Endothelial cell of umbilical vein (primary cell): ENCODE measurements at regions not wholly inside any gene's neighbourhood (a gene's known extent, or its start where the extent isn't known, plus 50 kb on each side); places are given as distances from the start of the nearest gene placed in this dataset.

Experiments used
- BruUV-seq: library from RNA; stranded (reverse); fragments of 400-500 nt; replicated peaks from 2 replicates; lab custom pipeline; 2021; lab: Mats Ljungman, UMichigan
- CTCF ChIA-PET: fragments of 300-600, 350-600 bp; sonication (Branson Sonifier 250); formaldehyde crosslinking; loops from one replicate; lab custom pipeline; 2021; ENCODE audit warnings: antibody characterized with exemption, inconsistent platforms; lab: Charles Lee
- POLR2A ChIA-PET: fragments of 300-600, 350-600 bp; sonication (Branson Sonifier 250); formaldehyde crosslinking; loops from one replicate; lab custom pipeline; 2021; ENCODE audit warnings: antibody characterized with exemption, inconsistent platforms; lab: Charles Lee
- DNase-seq: peaks from one replicate; pipeline ENCODE4 v3.0.0-alpha.2; 2011; ENCODE audit warnings: low read depth, low spot score
- FAIRE-seq: peaks from 2 replicates; lab custom pipeline; 2011; peaks lifted over from hg19 to GRCh38; lab: Jason Lieb, UNC
- H2AFZ ChIP-seq: 2 replicates; pipeline ENCODE4 v1.6.0; 2012; ENCODE audit warnings: low read depth, low read length, control low read depth, inconsistent platforms
- H3K27ac ChIP-seq: 2 replicates; pipeline ENCODE4 v1.5.1; 2011; ENCODE audit warnings: low read depth, mild to moderate bottlenecking, control low read depth, low read length, moderate library complexity; ENCODE audit not compliant: insufficient read depth
- H3K27me3 ChIP-seq, 2 experiments: 2 replicates each; pipeline versions ENCODE4 v1.6.0 to v1.6.1; 2011; ENCODE audit warnings: low read length in 2 of 2, mixed read lengths in 1 of 2; ENCODE audit not compliant: control insufficient read depth in 2 of 2, insufficient read depth in 2 of 2
- H3K36me3 ChIP-seq, 2 experiments: 2 replicates in 1 of 2; 3 replicates in 1 of 2; pipeline ENCODE4 v1.5.1; 2011; ENCODE audit warnings: low read length in 2 of 2, mild to moderate bottlenecking in 1 of 2, moderate library complexity in 1 of 2; ENCODE audit not compliant: control insufficient read depth in 2 of 2, insufficient read depth in 2 of 2; ENCODE audit errors: extremely low read depth in 1 of 2
- H3K4me1 ChIP-seq: 3 replicates; pipeline ENCODE4 v1.5.1; 2011; ENCODE audit warnings: mild to moderate bottlenecking, low read length; ENCODE audit not compliant: control insufficient read depth, insufficient read depth; ENCODE audit errors: extremely low read depth
- H3K4me2 ChIP-seq: 2 replicates; pipeline ENCODE4 v1.6.1; 2011; ENCODE audit warnings: low read length, control low read depth, mixed read lengths; ENCODE audit not compliant: insufficient read depth
- H3K4me3 ChIP-seq, 3 experiments: fragments of 200-600 bp in 1 of 3; sonication (generic), shearing (Covaris generic) in 1 of 3; replicated peaks in 1 of 3; 2 replicates each; pipeline ENCODE4 v1.5.1; 2011 to 2016; ENCODE audit warnings: control low read depth in 3 of 3, low read length in 3 of 3, mild to moderate bottlenecking in 2 of 3, inconsistent platforms in 1 of 3, low read depth in 1 of 3, moderate library complexity in 1 of 3; ENCODE audit not compliant: insufficient read depth in 1 of 3
- H3K79me2 ChIP-seq: 2 replicates; pipeline ENCODE4 v1.6.0; 2012; ENCODE audit warnings: low read length, inconsistent platforms; ENCODE audit not compliant: control insufficient read depth, insufficient read depth
- H3K9ac ChIP-seq: replicated peaks from 2 replicates; pipeline ENCODE3; 2011; ENCODE audit warnings: low read length, control low read depth; ENCODE audit not compliant: insufficient read depth; ENCODE audit errors: extremely low read depth
- H3K9me1 ChIP-seq: replicated peaks from 3 replicates; pipeline ENCODE4 v1.6.0; 2011; ENCODE audit warnings: mild to moderate bottlenecking, low read length; ENCODE audit not compliant: control insufficient read depth, insufficient read depth; ENCODE audit errors: extremely low read depth
- H3K9me3 ChIP-seq: replicated peaks from 2 replicates; pipeline ENCODE4 v1.5.1; 2012; ENCODE audit warnings: low read length, inconsistent platforms; ENCODE audit not compliant: control insufficient read depth, insufficient read depth
- H4K20me1 ChIP-seq: replicated peaks from 2 replicates; pipeline ENCODE3; 2011; ENCODE audit warnings: mild to moderate bottlenecking, low read length; ENCODE audit not compliant: control insufficient read depth, insufficient read depth; ENCODE audit errors: extremely low read depth
- FOS ChIP-seq: IDR thresholded peaks from 2 replicates; pipeline ENCODE4 v1.6.1; 2011; ENCODE audit warnings: mild to moderate bottlenecking, low read length, moderate library complexity, borderline replicate concordance; ENCODE audit not compliant: insufficient read depth
- GATA2 ChIP-seq: IDR thresholded peaks from 2 replicates; pipeline ENCODE4 v1.7.0; 2011; ENCODE audit warnings: low read depth, mild to moderate bottlenecking, moderate library complexity, mixed read lengths, low read length; ENCODE audit not compliant: insufficient read length, insufficient read depth
- MAX ChIP-seq: IDR thresholded peaks from 2 replicates; pipeline ENCODE4 v1.6.1; 2011; ENCODE audit not compliant: insufficient read depth, insufficient read length
- MYC ChIP-seq: IDR thresholded peaks from one replicate; pipeline ENCODE4 v1.6.1; 2011; ENCODE audit warnings: mild to moderate bottlenecking, low read depth, low read length
- dilution Hi-C: fragments of 300-500 bp; cut with MboI; formaldehyde crosslinking; loops from one replicate; pipeline ENCODE4 v1.15.0; 2019; ENCODE audit warnings: low sequenced_read_pairs; ENCODE audit not compliant: extremely low pct_ligation_motif_present
- intact Hi-C: fragments of 100-400 bp; cut with micrococcal nuclease; formaldehyde crosslinking; loops from one replicate; pipeline ENCODE4 v1.10.0; 2022
- TF ChIP-seq, protein P1 (sequence below), 2 donors: IDR thresholded peaks; 1 replicate in 1 of 2; 2 replicates in 1 of 2; pipeline ENCODE4 v1.5.1; 2011; ENCODE audit warnings: low read length in 2 of 2, mild to moderate bottlenecking in 2 of 2, moderate library complexity in 2 of 2, control low read depth in 1 of 2, inconsistent platforms in 1 of 2, low read depth in 1 of 2; ENCODE audit not compliant: insufficient read depth in 1 of 2; ENCODE audit errors: extremely low read depth in 1 of 2

DNA sequence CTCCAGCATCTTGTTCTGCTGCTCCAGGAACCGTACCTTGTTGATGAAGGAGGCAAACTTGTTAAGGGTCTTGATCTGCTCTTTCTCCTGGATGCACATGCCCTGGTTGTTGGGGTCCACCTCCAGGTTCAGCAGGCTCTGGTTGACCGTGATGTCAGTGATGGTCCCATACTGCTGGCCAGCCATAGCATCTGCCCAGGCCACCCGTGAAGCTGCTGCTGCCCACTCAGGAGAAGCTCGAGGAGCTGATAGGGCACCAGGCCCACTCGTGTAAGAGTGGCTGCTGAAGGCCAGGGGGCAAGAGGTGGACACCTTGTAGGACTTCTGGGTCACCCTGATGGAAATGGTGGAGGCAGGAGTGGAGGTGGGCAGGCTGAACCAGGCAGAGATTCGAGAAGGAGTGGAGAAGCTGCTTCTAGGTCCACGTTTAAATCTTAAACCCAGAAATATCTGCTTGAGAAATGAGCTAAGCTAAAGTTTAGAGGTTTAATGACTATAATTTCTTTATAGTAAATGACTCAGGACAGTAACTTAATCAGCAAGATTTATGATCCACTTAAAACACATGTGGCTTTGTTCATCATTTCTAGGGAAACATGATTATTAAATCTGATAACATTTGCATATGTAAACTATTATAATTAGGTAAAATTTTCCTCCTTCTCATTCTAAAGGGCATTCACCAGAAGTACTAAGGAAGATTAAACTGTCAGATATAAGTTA, 358.7 kb upstream of the SETBP1 start:
- Histone ChIP-seq H3K4me3 (no peak overlapping the region), H4K20me1 (no peaks in the 10 kb centered on the region), H3K4me1 (no peaks in the 10 kb centered on the region), H3K79me2 (no peaks in the 10 kb centered on the region), H3K36me3 (no peaks in the 10 kb centered on the region), H3K9ac (no peak overlapping the region), H3K27me3 (no peaks in the 10 kb centered on the region), H3K27ac (no peak overlapping the region), H3K4me2 (no peak overlapping the region), H3K9me1 (no peaks in the 10 kb centered on the region), H2AFZ (no peak overlapping the region), H3K9me3 (no peaks in the 10 kb centered on the region)
- intact Hi-C loops (loop anchor here (10.0 kb wide), 1 partner anchor 893 kb away; no protein-coding TSS in a partner anchor), dilution Hi-C loops (no loop called here)
- ChIA-PET POLR2A (no interaction called here), CTCF (interaction anchor here (1.2 to 1.9 kb wide), 3 partner anchors 22 to 661 kb away, joined by 3 to 4 read pairs (median 3); no protein-coding TSS in a partner anchor)
- FAIRE-seq = no peak
- no peak for DNase-seq
- BruUV-seq = no TSS peak
- TF ChIP-seq MYC = no peak
- TF ChIP-seq, protein P1, sequence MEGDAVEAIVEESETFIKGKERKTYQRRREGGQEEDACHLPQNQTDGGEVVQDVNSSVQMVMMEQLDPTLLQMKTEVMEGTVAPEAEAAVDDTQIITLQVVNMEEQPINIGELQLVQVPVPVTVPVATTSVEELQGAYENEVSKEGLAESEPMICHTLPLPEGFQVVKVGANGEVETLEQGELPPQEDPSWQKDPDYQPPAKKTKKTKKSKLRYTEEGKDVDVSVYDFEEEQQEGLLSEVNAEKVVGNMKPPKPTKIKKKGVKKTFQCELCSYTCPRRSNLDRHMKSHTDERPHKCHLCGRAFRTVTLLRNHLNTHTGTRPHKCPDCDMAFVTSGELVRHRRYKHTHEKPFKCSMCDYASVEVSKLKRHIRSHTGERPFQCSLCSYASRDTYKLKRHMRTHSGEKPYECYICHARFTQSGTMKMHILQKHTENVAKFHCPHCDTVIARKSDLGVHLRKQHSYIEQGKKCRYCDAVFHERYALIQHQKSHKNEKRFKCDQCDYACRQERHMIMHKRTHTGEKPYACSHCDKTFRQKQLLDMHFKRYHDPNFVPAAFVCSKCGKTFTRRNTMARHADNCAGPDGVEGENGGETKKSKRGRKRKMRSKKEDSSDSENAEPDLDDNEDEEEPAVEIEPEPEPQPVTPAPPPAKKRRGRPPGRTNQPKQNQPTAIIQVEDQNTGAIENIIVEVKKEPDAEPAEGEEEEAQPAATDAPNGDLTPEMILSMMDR (IDR thresholded peaks at IDR 0.05; ENCODE audit: extremely low read depth in 1 of 2, insufficient read depth in 1 of 2, low read depth in 1 of 2, low read length in 2 of 2) = no peak
- no peak for TF ChIP-seq MAX
- no peak for TF ChIP-seq GATA2
- no peak for TF ChIP-seq FOS
